GM23338 (cell line): ENCODE measurements at regions not wholly inside any gene's neighbourhood (a gene's known extent, or its start where the extent isn't known, plus 50 kb on each side); places are given as distances from the start of the nearest gene placed in this dataset.

Source experiments
- ATAC-seq: fragments of 200-7000 bp; cut with Tn5 transposase; 3 replicates; pipeline ENCODE4 v1.9.1; 2020
- DNase-seq: peaks from one replicate; pipeline ENCODE4 v3.0.0-alpha.2; 2015; ENCODE audit warnings: low spot score
- H2AFZ ChIP-seq: fragments of 200-600 bp; sonication (generic); 2 replicates; pipeline ENCODE4 v1.8.0; 2016; ENCODE audit warnings: antibody characterized with exemption, mild to moderate bottlenecking, moderate library complexity
- H3F3A ChIP-seq: fragments of 200-600 bp; sonication (generic); replicated peaks from 2 replicates; pipeline ENCODE4 v1.8.0; 2017; ENCODE audit warnings: antibody characterized with exemption, mixed run types, low read depth
- H3K27ac ChIP-seq: fragments of 200-600 bp; sonication (generic); 2 replicates; pipeline ENCODE4 v1.6.1; 2016; ENCODE audit warnings: low read depth
- H3K27me3 ChIP-seq: fragments of 200-600 bp; sonication (generic); 2 replicates; pipeline ENCODE4 v1.8.0; 2016; ENCODE audit warnings: mild to moderate bottlenecking, mixed run types, moderate library complexity; ENCODE audit not compliant: insufficient read depth
- H3K36me3 ChIP-seq: fragments of 200-600 bp; sonication (generic); 2 replicates; pipeline ENCODE4 v1.8.0; 2016; ENCODE audit warnings: mild to moderate bottlenecking; ENCODE audit not compliant: insufficient read depth
- H3K4me1 ChIP-seq: fragments of 200-600 bp; sonication (generic); 2 replicates; pipeline ENCODE4 v1.8.0; 2016; ENCODE audit warnings: mild to moderate bottlenecking, moderate library complexity; ENCODE audit not compliant: insufficient read depth
- H3K4me2 ChIP-seq: fragments of 200-600 bp; sonication (generic); 2 replicates; pipeline ENCODE4 v1.7.1; 2017; ENCODE audit warnings: mixed run types
- H3K4me3 ChIP-seq: fragments of 200-600 bp; sonication (generic); 2 replicates; pipeline ENCODE4 v1.6.1; 2016; ENCODE audit warnings: mixed run types
- H3K79me2 ChIP-seq: fragments of 200-600 bp; sonication (generic); replicated peaks from 2 replicates; pipeline ENCODE4 v1.8.0; 2017; ENCODE audit warnings: mild to moderate bottlenecking; ENCODE audit not compliant: insufficient read depth
- H3K9me2 ChIP-seq: fragments of 200-600 bp; sonication (generic); 2 replicates; pipeline ENCODE4 v1.8.0; 2017; ENCODE audit not compliant: insufficient read depth
- H4K20me1 ChIP-seq: fragments of 200-600 bp; sonication (generic); replicated peaks from 2 replicates; pipeline ENCODE4 v1.8.0; 2017; ENCODE audit warnings: mild to moderate bottlenecking; ENCODE audit not compliant: insufficient read depth
- H3K27ac Mint-ChIP-seq: 2 replicates; pipeline ENCODE4 v1.8.0; 2020; ENCODE audit warnings: inconsistent platforms, mild to moderate bottlenecking, moderate library complexity, mixed read lengths
- H3K27me3 Mint-ChIP-seq: 3 replicates; pipeline ENCODE4 v1.8.0; 2022; ENCODE audit warnings: low read depth, mild to moderate bottlenecking, moderate library complexity, mixed read lengths, inconsistent platforms; ENCODE audit not compliant: insufficient read depth, poor library complexity
- H3K36me3 Mint-ChIP-seq: 3 replicates; pipeline ENCODE4 v1.8.0; 2021; ENCODE audit warnings: low read depth, mild to moderate bottlenecking, inconsistent platforms, moderate library complexity, mixed read lengths
- H3K4me1 Mint-ChIP-seq: 3 replicates; pipeline ENCODE4 v1.8.0; 2020; ENCODE audit warnings: mild to moderate bottlenecking, inconsistent platforms, mixed read lengths
- H3K4me3 Mint-ChIP-seq: 3 replicates; pipeline ENCODE4 v1.8.0; 2021; ENCODE audit warnings: moderate library complexity, mild to moderate bottlenecking, inconsistent platforms, mixed read lengths
- H3K9me3 Mint-ChIP-seq: 3 replicates; pipeline ENCODE4 v1.8.0; 2020; ENCODE audit warnings: moderate library complexity, mild to moderate bottlenecking, inconsistent platforms, mixed read lengths
- CREB1 ChIP-seq: fragments of 250-450 bp; sonication (Bioruptor Pico); IDR thresholded peaks from 2 replicates; pipeline ENCODE4 v1.5.0; 2020; ENCODE audit warnings: low read depth, mild to moderate bottlenecking, moderate library complexity
- EZH2 ChIP-seq: fragments of 200-600 bp; sonication (generic); IDR thresholded peaks from one replicate; pipeline ENCODE4 v1.8.0; 2017; ENCODE audit warnings: antibody characterized with exemption, mild to moderate bottlenecking, low read depth; ENCODE audit not compliant: unreplicated experiment
- JUNB ChIP-seq: IDR thresholded peaks from one replicate; pipeline ENCODE4 v1.6.1; 2016; ENCODE audit warnings: antibody characterized with exemption; ENCODE audit not compliant: unreplicated experiment
- NANOG ChIP-seq: IDR thresholded peaks from 2 replicates; pipeline ENCODE4 v1.6.1; 2016; ENCODE audit warnings: antibody characterized with exemption, borderline replicate concordance
- STAT1 ChIP-seq: IDR thresholded peaks from one replicate; pipeline ENCODE4 v1.6.1; 2016; ENCODE audit warnings: antibody characterized with exemption; ENCODE audit not compliant: unreplicated experiment
- ZNF114 ChIP-seq: fragments of 250-450 bp; sonication (Bioruptor Pico); IDR thresholded peaks from 2 replicates; pipeline ENCODE4 v1.5.0; 2020; ENCODE audit warnings: mild to moderate bottlenecking, moderate library complexity
- ZNF331 ChIP-seq: fragments of 250-450 bp; sonication (Bioruptor Pico); IDR thresholded peaks from 2 replicates; pipeline ENCODE4 v1.5.0; 2020; ENCODE audit warnings: low read depth, mild to moderate bottlenecking, moderate library complexity
- TF ChIP-seq, protein P1 (sequence below), 2 experiments: fragments of 200-600 bp in 1 of 2; sonication (generic) in 1 of 2; conservative IDR thresholded peaks; 2 replicates each; pipeline versions ENCODE4 v1.5.1 to v1.6.1; 2016 to 2017; ENCODE audit warnings: antibody characterized with exemption in 2 of 2, low read depth in 2 of 2, mild to moderate bottlenecking in 2 of 2, moderate library complexity in 1 of 2
- TF ChIP-seq, protein P2 (sequence below): IDR thresholded peaks from 2 replicates; pipeline ENCODE4 v1.6.1; 2016; ENCODE audit warnings: antibody characterized with exemption
- TF ChIP-seq, protein P3 (sequence below): IDR thresholded peaks from one replicate; pipeline ENCODE4 v1.6.1; 2018; ENCODE audit warnings: antibody characterized with exemption; ENCODE audit not compliant: unreplicated experiment

DNA sequence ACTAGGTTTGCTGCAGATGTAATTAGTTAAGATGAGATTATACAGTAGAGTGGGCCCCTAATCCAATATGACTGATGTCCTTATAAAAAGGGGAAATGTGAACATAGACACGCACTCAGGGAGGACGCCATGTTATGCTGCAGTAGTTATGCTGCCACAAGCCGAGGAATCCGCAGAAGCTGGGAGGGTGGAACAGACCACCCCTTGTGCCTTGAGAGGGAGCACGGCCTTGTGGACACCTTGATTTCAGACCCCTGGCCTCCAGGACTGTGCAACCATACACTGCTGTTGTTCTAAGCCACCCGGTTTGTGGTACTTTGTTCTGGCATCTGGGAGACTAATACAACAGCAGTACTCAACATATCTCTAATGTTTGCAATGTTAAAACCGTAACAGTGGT is 57.9 kb upstream of the HIVEP3 start:
- Mint-ChIP-seq H3K4me3 (no peak overlapping the region), H3K27me3 (peaks cover 11% of the 10 kb centered on the region), H3K36me3 (no peaks in the 10 kb centered on the region), H3K4me1 (peaks cover 17% of the 10 kb centered on the region), H3K27ac (no peak overlapping the region), H3K9me3 (no peaks in the 10 kb centered on the region)
- Histone ChIP-seq H3K27ac (no peak overlapping the region), H3K4me3 (no peak overlapping the region), H4K20me1 (no peaks in the 10 kb centered on the region), H3K9me2 (0 out of 2 replicates have a peak, but pooled peaks cover 19% of the 10 kb centered on the region), H3F3A (no peaks in the 10 kb centered on the region), H3K4me2 (no peak overlapping the region), H3K79me2 (no peaks in the 10 kb centered on the region), H2AFZ (no peak overlapping the region), H3K27me3 (no peaks in the 10 kb centered on the region), H3K36me3 (no peaks in the 10 kb centered on the region), H3K4me1 (peaks cover 13% of the 10 kb centered on the region)
- no peak for DNase-seq
- no peak for ATAC-seq
- TF ChIP-seq STAT1 (no peak), EZH2 (no peak)

DNA sequence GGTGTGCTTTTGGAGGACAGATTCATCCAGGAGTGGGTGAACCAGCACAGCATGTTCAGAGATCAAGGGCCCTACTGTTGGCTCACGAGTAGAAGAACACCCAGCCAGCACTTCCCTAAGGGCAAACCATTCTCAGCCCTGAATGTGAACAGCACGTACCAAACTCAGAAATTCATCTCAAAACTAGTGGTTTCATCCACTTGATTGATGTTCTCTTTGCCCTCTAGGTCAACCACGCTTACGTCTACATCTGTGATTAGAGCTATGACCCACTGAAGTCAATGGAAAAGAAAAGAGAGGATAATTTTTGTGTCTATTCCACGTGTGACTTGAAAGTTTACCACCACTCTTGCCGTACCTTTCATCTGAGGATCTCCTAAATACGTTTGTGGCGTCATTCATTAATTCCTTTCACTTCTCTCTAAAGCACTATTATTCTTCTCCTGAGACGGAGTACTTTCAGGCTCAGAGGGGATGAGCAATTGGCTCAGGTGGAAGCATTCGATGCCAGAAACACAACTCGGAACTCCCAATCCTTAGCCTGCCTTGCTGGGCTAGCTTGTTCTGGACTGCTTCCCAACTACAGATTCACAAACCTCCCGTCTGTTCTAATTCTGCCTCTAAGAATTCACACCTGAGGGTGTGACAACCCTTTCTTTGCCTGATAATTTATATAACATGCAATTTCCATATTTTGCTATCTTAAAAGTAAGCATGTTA is 57.3 kb upstream of the HIVEP3 start:
- Histone ChIP-seq H3K27me3 (no peaks in the 10 kb centered on the region), H2AFZ (no peak overlapping the region), H3K4me1 (peaks cover 6% of the 10 kb centered on the region), H3K27ac (no peak overlapping the region), H3K9me2 (0 out of 2 replicates have a peak, but pooled peaks cover 19% of the 10 kb centered on the region), H4K20me1 (no peaks in the 10 kb centered on the region), H3K36me3 (no peaks in the 10 kb centered on the region), H3K79me2 (no peaks in the 10 kb centered on the region), H3F3A (no peaks in the 10 kb centered on the region), H3K4me3 (no peak overlapping the region), H3K4me2 (no peak overlapping the region)
- H3K9me3 Mint-ChIP-seq = no peaks in the 10 kb centered on the region
- peaks cover 11% of the 10 kb centered on the region for H3K27me3 Mint-ChIP-seq
- DNase-seq (no peak), ATAC-seq (no peak)
- H3K4me3 Mint-ChIP-seq = no peak overlapping the region
- no peaks in the 10 kb centered on the region for H3K36me3 Mint-ChIP-seq
- H3K4me1 Mint-ChIP-seq = peaks cover 11% of the 10 kb centered on the region
- H3K27ac Mint-ChIP-seq = no peak overlapping the region
- TF ChIP-seq, protein P1, sequence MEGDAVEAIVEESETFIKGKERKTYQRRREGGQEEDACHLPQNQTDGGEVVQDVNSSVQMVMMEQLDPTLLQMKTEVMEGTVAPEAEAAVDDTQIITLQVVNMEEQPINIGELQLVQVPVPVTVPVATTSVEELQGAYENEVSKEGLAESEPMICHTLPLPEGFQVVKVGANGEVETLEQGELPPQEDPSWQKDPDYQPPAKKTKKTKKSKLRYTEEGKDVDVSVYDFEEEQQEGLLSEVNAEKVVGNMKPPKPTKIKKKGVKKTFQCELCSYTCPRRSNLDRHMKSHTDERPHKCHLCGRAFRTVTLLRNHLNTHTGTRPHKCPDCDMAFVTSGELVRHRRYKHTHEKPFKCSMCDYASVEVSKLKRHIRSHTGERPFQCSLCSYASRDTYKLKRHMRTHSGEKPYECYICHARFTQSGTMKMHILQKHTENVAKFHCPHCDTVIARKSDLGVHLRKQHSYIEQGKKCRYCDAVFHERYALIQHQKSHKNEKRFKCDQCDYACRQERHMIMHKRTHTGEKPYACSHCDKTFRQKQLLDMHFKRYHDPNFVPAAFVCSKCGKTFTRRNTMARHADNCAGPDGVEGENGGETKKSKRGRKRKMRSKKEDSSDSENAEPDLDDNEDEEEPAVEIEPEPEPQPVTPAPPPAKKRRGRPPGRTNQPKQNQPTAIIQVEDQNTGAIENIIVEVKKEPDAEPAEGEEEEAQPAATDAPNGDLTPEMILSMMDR (conservative IDR thresholded peaks at IDR 0.05; ENCODE audit: low read depth in 2 of 2) = no peak
- TF ChIP-seq ZNF114 = no peak
- TF ChIP-seq CREB1 (CRISPR knock-in tag) = no peak
- TF ChIP-seq, protein P2, sequence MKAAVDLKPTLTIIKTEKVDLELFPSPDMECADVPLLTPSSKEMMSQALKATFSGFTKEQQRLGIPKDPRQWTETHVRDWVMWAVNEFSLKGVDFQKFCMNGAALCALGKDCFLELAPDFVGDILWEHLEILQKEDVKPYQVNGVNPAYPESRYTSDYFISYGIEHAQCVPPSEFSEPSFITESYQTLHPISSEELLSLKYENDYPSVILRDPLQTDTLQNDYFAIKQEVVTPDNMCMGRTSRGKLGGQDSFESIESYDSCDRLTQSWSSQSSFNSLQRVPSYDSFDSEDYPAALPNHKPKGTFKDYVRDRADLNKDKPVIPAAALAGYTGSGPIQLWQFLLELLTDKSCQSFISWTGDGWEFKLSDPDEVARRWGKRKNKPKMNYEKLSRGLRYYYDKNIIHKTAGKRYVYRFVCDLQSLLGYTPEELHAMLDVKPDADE = no peak
- TF ChIP-seq JUNB = no peak
- no peak for TF ChIP-seq EZH2
- no peak for TF ChIP-seq STAT1
- TF ChIP-seq, protein P3, sequence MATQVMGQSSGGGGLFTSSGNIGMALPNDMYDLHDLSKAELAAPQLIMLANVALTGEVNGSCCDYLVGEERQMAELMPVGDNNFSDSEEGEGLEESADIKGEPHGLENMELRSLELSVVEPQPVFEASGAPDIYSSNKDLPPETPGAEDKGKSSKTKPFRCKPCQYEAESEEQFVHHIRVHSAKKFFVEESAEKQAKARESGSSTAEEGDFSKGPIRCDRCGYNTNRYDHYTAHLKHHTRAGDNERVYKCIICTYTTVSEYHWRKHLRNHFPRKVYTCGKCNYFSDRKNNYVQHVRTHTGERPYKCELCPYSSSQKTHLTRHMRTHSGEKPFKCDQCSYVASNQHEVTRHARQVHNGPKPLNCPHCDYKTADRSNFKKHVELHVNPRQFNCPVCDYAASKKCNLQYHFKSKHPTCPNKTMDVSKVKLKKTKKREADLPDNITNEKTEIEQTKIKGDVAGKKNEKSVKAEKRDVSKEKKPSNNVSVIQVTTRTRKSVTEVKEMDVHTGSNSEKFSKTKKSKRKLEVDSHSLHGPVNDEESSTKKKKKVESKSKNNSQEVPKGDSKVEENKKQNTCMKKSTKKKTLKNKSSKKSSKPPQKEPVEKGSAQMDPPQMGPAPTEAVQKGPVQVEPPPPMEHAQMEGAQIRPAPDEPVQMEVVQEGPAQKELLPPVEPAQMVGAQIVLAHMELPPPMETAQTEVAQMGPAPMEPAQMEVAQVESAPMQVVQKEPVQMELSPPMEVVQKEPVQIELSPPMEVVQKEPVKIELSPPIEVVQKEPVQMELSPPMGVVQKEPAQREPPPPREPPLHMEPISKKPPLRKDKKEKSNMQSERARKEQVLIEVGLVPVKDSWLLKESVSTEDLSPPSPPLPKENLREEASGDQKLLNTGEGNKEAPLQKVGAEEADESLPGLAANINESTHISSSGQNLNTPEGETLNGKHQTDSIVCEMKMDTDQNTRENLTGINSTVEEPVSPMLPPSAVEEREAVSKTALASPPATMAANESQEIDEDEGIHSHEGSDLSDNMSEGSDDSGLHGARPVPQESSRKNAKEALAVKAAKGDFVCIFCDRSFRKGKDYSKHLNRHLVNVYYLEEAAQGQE = no peak
- TF ChIP-seq NANOG = no peak
- no peak for TF ChIP-seq ZNF331 (CRISPR knock-in tag)
